Jurkat, Clone E6-1 (cell line): ENCODE measurements at regions not wholly inside any gene's neighbourhood (a gene's known extent, or its start where the extent isn't known, plus 50 kb on each side); places are given as distances from the start of the nearest gene placed in this dataset.
A peak's percentile ranks its signal among the peaks of the same experiment; 100 is the strongest.
"Not testable (repeated sequence)": the region's sequence is repeated elsewhere in the genome, so short reads cannot be mapped to it uniquely, and the experiment has no call there.

Experiments
- DNase-seq: peaks from one replicate; pipeline ENCODE4 v3.0.0-alpha.2; 2011; ENCODE audit warnings: low read depth, low spot score
- H3K4me3 ChIP-seq: 2 replicates; pipeline ENCODE4 v1.5.1; 2011; ENCODE audit warnings: mild to moderate bottlenecking, low read length, control low read depth, moderate library complexity

GRCh38 chr3:4897765-4898453 is 81.3 kb upstream of the BHLHE40 start:
- no peak for DNase-seq
- H3K4me3 ChIP-seq = no peak overlapping the region

GRCh38 chr3:4898454-4899313 is 80.6 kb upstream of the BHLHE40 start:
- no peak overlapping the region for H3K4me3 ChIP-seq
- DNase-seq = no peak

- DNase-seq = no peak
- H3K4me3 ChIP-seq = no peak overlapping the region
Measured at GRCh38 chr3:4899710-4900109, 79.5 kb upstream of the BHLHE40 start.

GRCh38 chr3:4900298-4900697 is 78.9 kb upstream of the BHLHE40 start:
- H3K4me3 ChIP-seq = no peak overlapping the region
- DNase-seq = no peak

GRCh38 chr3:4904811-4905695 is 74.2 kb upstream of the BHLHE40 start:
- peak; percentile 84 for DNase-seq
- H3K4me3 ChIP-seq = 0 out of 2 replicates have a peak overlapping the region, but pooled peaks have one; percentile 4

- peak; percentile 48 for DNase-seq
- no peak overlapping the region for H3K4me3 ChIP-seq
Measured at GRCh38 chr3:4906107-4906621, 73.1 kb upstream of the BHLHE40 start.

- H3K4me3 ChIP-seq = no peak overlapping the region
- DNase-seq = no peak
Measured at GRCh38 chr3:4907050-4907449, 72.2 kb upstream of the BHLHE40 start.

GRCh38 chr3:4907643-4908432 is 71.4 kb upstream of the BHLHE40 start:
- peak; percentile 42 for DNase-seq

GRCh38 chr3:4908433-4909156 is 70.6 kb upstream of the BHLHE40 start:
- no peak overlapping the region for H3K4me3 ChIP-seq
- DNase-seq = no peak

More at GRCh38 chr3:4907643-4908432, 71.4 kb upstream of the BHLHE40 start:
- H3K4me3 ChIP-seq = no peak overlapping the region

- no peak overlapping the region for H3K4me3 ChIP-seq
- no peak for DNase-seq
Measured at GRCh38 chr3:4914464-4914863, 64.8 kb upstream of the BHLHE40 start.

- DNase-seq, H3K4me3 ChIP-seq: not testable (repeated sequence)
Measured at GRCh38 chr3:4921589-4921988, 57.6 kb upstream of the BHLHE40 start.

GRCh38 chr3:4926892-4927291 is 52.3 kb upstream of the BHLHE40 start:
- no peak overlapping the region for H3K4me3 ChIP-seq
- DNase-seq = no peak

- no peak overlapping the region for H3K4me3 ChIP-seq
- no peak for DNase-seq
Measured at GRCh38 chr3:4928277-4928789, 50.9 kb upstream of the BHLHE40 start.
